ENCODE measurements at regions not wholly inside any gene's neighbourhood (a gene's known extent, or its start where the extent isn't known, plus 50 kb on each side); places are given as distances from the start of the nearest gene placed in this dataset.

DNA sequence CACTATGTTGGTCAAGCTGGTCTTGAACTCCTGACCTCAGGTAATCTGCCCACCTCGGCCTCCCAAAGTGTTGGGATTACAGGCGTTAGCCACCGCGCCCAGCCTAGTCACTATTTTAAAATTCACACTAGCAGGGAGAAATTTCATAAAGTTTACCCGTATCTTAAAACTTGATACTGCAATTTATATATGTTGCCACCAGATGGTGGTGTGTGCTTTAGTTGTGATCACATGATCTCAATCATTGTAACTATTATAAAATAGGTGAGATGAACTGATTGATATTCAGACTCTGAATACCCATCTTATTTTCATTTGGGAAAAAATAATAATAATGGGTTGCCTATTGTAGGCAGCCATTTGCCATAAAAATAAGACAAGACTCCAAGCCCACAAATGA is 1330.4 kb upstream of the WWC1 start:
- no peak for DNase-seq (ENCODE audit: low read depth)

DNA sequence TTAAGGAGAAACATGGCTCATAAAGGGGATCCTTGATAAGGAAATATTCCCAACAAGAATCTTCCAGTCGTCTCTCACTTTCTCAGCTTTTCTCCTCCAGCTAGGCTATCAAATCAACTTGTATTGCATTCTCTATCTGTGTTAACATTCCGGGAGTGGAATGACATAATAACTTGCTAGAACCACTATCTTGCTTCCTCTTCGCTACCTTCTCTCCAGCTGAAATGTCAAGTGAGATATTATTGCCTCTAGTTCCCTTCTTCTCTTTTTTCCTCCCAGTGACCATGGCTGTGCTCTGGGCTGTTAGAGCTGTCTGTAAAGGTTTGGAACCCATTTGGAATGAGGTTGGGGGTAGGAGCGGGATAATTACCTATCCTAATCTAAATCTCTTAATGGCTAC is 1329.5 kb upstream of the WWC1 start:
- DNase-seq (ENCODE audit: low read depth) = no peak

DNA sequence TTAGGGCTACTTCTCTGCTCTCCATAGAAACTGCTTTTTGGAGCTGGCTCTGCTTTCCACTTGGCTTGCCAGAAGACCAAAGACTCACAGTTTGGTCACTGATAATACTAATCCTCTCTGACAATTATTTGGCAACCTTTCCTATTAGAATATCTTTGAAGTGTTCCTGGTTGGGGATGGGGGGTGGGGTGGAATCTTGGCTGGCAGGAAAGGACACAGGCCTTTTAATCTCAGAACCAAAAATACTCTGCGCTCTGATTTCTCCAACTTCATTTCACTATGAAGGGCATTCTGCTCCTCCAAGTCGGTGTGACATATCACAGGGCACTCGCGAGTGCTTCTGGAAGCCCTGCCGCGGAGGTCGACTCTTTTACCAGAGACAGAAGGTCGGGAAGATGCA is 1329.0 kb upstream of the WWC1 start:
- DNase-seq (ENCODE audit: low read depth) = no peak

DNA sequence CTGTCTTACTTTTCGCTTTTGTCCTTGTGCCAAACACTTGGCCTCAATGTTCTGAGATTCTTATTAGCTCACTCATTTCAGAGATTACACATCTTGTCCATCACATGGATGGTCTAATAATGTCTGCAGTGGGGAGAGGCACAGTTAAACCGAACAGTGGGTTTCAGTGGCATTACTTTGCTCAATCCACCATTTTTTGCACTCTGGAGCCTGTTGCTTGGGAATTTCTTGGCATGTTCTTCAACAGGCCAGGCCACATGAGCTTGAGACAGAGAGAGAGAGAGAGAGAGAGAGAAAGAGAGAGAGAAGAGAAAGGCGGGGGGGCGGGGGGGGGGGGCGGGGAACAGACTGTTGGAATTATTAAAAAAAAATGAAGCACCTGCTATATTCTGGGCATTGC is 1327.8 kb upstream of the WWC1 start:
- DNase-seq (ENCODE audit: low read depth) = no peak

DNA sequence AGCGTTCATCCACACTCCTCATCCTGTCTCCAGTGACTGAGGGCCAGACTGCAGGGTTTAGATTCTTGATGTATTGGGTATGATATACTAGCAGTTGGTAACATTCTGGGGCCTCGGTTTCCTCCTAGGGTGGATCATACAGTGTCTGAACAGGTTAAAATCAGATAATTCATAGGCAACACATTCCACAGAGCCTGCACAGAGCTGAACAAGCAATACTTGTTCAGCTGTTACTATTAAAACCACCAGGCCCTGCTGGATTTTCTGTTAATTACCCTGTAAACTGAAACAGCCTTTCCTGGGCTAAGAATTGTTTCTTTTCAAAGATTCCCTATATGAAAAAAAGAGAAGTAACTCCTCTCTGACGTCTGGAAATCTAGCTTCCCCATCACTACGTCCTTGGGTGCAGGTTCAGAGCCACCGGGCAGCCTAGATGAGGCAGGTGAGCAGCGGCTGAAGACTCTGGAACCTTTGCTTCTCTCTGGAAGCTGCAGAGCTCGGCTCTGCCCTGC is 1313.5 kb upstream of the WWC1 start:
- DNase-seq (ENCODE audit: low read depth) = no peak

DNA sequence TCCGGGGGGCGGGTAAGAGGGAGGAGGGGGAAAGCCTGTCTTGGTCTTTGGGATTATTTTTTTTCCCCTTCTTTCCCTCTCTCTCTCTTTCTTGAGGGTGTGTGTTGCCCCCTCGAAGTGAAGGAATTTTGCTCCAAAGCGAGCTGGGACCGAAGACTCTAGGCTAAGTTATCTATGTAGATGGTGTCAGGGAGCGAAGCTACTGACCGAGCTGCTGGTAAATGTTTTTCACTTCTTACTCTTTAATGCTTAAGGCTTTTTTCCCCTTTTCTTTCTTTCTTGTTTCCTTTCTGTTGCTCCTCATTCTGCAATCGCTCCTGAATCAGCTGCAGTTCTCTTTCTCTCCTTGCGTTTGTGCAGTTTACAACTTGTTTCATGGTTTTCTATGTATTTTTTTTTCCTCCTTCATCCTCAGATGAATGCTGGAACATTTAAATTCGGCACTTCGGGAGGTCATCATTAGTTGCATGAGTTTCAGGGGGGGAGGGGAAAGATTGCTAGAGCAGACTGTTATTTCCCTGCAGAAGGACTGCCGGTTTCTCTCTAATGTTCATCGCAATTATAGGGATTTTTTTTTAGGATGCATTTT is 1312.0 kb upstream of the WWC1 start:
- no peak for DNase-seq (ENCODE audit: low read depth)

DNA sequence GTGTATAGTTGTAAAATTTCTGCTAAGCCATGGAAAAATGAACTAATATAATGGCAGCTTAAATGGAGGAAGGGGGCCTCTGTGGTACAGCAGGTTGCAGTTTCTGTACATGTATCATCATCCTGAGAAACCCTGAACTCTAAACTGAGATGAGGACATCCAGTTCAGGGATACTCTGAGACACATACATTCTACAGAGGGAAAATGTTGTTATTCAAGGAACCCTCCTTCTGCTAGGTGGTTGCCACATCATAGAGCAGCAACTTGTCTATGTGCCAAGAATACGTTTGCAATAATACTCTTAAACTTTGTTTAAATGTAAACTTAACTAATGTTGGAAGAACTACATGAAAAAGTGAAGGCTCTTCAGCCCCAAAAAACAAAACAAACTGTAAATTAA is 1310.8 kb upstream of the WWC1 start:
- no peak for DNase-seq (ENCODE audit: low read depth)

DNA sequence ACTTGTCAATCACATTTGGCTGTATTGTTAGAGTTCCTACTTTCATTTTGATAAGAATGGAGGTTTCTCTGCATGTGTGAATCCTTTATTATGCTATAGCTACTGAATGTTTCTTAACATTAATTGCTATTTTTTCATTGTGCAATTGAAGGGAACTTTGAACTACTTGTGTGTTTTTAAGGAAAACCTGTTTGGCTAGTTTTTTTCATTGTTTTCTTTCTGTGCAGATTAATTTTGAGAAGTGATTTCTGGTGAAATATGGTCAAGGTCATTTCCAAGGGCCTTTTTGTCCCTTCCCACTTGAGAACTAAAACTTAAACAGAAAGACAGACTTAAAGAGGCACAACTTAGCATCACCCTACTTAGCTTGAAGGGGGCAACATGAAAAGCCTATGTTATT is 1309.2 kb upstream of the WWC1 start:
- no peak for DNase-seq (ENCODE audit: low read depth)

DNA sequence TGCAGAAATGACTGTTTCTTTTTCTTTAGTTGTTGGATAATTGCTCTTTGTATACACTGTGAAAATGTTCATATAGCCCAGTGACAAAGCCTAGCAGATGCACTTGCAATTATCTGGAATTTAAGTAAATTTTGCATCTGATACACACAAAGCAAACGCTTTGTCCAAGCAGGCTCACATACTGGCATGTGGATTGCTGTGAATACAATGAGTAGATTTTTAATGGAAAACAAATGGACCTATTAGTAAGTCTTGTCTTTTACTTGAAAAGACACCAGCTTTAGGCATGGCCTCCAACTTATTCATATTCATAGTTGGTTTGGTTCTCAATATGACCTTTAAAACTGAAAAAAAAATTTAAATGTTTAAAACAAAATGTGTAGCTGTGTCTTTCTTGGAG is 1299.8 kb upstream of the WWC1 start:
- DNase-seq (ENCODE audit: low read depth) = no peak

DNA sequence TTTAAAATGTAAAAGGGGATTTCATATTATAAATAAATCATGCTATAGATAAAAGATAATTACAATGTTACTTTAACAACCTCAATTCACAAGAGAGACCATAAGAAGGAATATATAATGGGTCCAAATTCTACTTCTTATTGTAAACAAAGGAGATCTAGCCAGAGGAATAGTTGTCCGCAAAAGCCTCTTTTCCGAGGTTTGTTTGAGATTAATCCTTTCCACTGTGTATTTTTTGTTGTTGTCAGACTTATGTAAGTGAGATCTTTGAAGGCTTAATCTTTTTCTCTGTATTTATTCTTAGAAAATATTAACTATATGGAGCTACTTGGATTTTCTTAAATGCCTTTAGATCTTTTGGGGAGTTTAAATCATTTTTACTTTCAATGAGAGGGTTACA is 1299.3 kb upstream of the WWC1 start:
- no peak for DNase-seq (ENCODE audit: low read depth)

DNA sequence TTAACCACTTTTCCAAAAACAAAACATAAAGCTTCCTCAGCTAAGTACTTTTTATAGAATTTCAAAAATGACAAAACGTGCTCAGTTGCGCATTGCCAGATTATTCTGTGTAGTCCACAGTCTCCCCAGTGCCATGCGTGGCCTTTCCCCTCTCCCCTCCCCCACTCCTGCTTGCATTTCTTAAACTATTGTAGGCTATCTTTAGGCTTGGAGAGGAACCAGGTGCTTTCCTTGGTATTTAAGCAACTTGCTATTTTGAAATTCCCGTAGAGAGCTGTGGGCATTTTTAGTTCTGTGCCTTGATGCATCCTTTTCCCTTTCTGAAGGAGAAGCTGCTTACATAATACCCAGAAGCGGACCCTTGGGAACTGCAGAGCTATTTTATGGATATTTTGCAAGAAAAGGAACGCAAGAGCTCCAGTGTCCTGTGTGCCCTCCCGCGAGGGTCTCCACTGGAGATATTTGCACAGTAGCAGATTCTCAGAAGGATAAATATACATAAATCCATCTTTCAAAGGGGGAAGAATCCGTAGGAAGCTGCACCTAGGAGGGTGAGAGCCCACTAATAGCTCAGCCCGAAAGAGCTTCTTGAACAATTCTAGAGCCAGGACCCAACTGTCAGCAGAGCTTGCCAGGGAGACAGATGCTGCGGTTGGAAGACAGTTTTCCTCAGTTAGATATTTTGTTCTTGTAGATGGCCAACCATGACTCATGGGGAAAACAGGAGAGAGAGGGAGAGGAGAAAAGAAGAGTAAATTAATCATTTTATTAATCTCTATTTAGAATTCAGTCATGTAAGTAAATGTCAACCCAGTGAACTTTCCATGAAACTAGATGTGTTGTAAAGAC is 1298.3 kb upstream of the WWC1 start:
- no peak for DNase-seq (ENCODE audit: low read depth)

DNA sequence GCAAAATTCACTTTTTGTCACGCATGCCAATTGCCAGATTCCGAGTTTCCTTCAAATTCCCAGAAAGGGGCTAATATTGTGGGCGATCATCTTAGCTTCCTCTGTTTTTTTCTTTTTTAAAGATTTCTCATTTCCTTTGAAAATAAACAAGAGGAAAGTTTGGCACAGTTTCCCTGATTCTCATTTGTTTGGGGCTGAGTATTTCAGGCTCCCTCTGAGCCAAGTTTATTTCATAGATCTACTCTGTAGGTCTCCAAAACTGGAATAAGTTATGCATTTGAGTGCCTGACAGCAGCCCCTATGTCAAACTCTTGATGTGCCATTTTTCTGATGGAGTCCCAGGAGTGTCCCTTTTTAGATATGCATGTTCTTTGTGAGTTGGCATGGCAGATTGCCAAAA is 1297.2 kb upstream of the WWC1 start:
- DNase-seq (ENCODE audit: low read depth) = no peak

DNA sequence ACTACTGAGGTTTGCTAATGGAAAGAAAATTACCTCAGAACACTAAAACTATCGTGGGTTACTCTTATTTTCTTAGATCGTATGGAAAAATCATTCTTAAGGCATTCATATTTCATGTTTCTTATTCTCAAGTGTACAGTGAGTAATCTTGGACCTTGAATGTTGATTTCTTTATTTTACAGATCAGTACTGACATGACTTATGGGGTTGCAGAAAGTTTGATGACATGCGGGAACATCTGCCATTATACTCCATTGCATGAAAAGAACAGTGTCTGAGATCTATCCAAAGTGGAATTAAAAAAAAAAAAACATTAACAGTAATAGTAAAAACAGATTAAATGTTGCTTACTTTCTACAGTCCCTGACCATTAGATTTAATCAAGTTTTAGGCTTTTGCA is 1290.2 kb upstream of the WWC1 start:
- no peak for DNase-seq (ENCODE audit: low read depth)

DNA sequence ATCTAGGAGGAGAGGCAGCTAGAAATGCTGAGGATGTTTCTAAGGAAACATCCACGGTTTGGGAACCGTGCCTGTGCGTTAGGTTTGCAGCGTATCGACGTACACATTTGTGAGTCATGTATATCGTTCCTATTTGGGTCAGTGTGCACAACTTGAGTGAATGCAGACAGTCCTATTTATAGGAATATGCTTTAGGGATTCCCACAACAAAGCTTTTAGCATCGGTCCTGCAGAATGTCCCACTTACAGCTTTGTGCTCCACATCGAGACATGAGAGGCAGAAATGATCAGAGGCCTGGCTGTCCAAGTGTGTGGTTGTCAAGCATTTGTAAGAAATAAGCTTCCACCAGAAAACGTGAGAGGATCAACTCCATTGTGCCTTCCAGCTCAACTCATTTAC is 1282.7 kb upstream of the WWC1 start:
- DNase-seq (ENCODE audit: low read depth) = no peak

DNA sequence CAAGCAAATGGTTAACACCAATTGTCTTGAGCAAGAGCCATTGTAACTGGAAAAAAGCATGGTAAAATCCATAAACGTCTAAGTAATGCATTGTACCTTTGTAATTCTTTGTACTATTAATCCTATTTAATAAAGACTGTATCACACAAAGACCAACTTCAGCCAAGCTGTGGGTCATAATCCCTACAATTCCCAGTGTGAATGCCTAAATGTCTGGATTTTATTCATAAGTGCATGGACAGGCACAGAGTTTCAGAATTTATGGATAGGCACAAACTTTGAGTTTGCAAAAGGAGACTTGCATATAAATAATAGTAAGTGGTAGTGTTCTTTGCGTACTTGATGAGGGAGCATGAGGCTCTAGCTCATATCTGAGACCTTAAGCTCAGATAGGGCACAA is 1280.2 kb upstream of the WWC1 start:
- no peak for DNase-seq (ENCODE audit: low read depth)

DNA sequence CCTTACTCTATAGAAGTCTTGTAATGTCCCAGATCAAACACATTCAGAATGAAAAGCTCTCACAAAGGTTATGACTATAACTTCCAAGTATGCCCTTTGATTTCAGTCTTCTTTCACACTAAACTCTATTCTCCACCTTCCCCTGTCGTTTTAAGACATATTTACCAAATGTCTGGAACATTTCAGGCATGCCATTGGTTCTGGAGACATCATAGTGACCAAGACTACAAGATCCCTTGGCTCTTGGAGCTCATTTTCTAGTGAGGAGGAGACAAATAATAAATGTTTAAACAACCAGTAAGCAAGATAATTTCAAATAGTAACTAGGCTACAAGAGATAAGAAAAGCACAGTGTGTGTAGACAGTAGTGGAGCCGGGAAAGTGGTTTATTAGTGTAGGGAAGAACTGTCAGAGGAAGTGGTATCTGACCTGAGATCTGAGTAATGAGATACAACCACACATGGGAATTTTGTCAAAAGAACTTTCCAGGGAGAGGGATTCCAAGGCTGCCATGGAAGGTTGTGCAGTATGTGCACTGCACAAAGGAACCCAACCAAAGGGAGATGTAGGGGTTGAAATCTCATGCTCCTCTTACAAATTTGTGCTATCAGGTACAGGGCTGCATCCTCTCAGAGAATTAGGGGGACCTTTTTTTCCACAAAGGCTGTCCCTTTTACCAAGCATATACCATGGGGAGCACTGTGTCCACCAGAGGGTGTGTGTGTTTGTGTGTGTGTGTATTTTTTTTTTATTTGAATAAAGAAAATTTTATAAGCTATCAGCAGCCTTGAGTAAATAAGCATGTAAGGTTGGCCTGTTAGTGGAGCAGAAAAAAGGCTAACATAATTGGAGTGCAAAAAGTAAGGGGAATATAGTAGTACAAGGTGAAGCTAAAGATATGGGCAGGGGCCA is 1279.1 kb upstream of the WWC1 start:
- DNase-seq (ENCODE audit: low read depth) = no peak

DNA sequence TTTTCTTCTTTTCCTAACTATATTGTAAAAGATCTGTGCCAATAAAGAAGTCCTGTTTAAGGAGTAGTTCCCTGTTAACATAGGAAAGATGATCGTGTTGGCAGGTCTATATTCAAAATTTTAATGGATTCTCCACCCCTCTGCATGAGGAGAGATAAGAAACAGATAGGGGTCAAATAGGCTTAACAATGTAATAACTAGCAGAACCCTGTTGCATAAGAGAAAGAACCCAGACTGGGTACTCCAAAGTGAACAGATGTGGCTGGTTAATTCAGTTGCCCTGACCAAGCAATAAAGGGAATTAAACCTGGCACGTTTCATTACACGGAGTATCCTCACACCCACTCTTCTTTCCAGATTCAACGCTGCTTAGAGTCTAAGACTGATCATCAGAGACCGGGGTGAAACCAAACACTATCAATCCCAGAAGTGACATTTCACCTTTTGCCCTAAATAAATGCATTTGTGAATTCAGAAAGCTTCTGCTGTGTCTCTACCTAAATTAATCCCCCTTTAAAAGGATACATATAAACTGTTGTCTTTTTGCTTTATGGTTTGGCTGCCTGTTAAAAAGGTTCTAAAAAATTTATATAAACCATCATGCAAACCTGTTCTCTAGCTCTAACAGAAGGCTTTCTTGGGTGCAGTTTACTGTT is 1276.9 kb upstream of the WWC1 start:
- DNase-seq (ENCODE audit: low read depth) = no peak

DNA sequence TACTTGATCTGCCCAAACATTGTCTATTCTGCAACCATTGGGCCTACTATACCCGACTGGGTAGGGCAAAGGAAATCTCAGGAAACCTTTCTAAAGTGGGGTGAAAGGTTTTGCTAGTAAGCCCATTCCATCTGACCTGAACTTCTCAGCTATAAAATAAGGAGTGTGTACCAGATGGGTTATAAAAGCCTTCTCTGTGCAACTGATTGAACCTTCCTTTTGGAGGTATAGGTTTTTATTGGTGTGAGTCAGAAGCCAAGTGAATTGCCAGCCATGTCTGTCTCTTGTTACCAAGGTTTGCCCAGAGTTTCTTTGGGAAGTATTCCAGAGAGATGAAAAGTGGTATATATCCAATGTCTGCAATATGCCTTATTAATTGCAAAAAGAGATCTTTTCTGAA is 1271.0 kb upstream of the WWC1 start:
- DNase-seq (ENCODE audit: low read depth) = no peak

DNA sequence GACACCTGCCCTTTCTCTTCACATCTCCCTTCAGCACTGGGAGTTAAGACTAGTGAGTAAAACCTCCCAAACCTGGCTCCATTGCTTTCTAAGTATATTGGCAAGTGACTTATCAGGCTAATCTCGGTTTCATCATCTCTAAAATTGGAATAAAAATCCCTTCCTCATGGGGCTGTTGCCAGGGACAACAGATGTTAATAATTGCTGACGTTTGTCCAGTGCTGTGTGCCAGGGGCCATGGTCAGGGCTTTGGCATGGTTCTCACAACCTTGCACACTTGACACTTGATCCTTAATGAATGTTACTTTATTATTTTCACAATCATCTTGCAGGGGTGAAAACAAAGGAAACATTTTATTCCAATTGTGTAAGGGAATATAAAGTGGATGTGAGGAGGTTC is 1262.0 kb upstream of the WWC1 start:
- no peak for DNase-seq (ENCODE audit: low read depth)

DNA sequence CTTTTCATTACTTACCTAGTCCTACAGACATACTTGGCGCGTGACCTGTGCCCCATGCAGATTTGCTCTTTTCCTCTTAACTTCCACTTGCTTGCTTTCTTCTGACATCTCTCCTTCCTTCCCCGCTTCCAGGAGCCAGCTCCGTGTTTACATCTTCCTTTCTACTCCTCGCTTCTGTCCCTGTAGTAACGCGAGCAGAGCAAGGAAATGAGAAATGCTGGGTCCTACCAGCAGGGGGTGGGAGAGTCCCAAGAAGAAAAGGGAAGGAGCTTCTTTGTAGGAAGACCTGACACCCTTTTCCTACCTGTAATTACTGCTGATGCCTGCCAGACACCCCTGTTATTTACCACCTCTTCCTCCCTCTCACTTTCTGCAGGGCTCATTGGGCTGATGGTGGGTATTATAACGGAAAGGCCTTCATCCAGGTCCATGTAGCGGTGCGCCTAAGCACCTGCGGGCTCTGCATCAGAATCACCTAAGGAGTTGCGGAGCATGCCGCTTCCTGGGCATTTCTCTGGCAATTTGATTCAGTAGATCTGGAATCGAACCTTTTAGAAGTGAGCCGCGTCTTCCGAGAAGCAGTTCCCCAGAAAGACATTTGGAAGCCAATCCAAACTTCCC is 1260.8 kb upstream of the WWC1 start:
- DNase-seq (ENCODE audit: low read depth) = no peak

DNA sequence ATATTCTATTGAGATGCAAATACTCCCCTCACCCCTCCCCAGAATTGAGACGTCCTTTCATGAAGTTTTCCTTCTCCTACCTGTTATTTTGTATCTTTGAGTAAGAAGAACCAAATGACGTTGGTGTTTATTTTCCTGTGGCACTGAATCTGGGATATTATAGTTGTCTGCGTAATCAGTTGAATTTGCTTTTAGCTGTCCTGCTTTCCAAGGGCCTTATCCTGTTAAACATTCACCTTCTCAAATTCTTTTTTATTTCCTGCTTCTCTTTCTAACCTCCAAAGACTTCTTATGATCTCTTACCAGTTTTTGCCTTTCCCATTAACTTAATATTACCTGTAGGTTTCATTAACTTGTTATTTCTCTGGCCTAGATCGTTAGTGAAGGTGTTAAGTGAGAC is 1254.9 kb upstream of the WWC1 start:
- DNase-seq (ENCODE audit: low read depth) = no peak

Data from stimulated activated CD8-positive, alpha-beta memory T cell treated with anti-CD3 and anti-CD28 coated beads, Interleukin-15, amount 100 ng/mL, for 1 hour (primary cell).